ENCODE measurements at regions not wholly inside any gene's neighbourhood (a gene's known extent, or its start where the extent isn't known, plus 50 kb on each side); places are given as distances from the start of the nearest gene placed in this dataset.

- Histone ChIP-seq H2BK15ac (ENCODE audit: low read length) (no peak overlapping the region), H3K79me1 (ENCODE audit: low read depth, low read length) (no peaks in the 10 kb centered on the region), H3K23ac (ENCODE audit: insufficient read length) (no peak overlapping the region), H2BK20ac (ENCODE audit: low read length) (no peak overlapping the region), H4K5ac (ENCODE audit: insufficient read length, low read depth, low read length) (no peak overlapping the region), H2BK5ac (ENCODE audit: low read depth, low read length) (no peak overlapping the region), H3K56ac (replicated peaks; ENCODE audit: insufficient read length, low read depth, low read length) (no peak overlapping the region), H3K27ac (ENCODE audit: low read depth, low read length) (no peak overlapping the region), H3K27me3 (replicated peaks in 1 of 4; ENCODE audit: control insufficient read depth in 3 of 4, extremely low read depth in 1 of 4, insufficient read depth in 3 of 4, low read length in 3 of 4) (no peaks in the 10 kb centered on the region), H3K18ac (ENCODE audit: extremely low read depth, low read length) (no peak overlapping the region), H3K23me2 (ENCODE audit: low read depth, low read length) (no peaks in the 10 kb centered on the region), H4K91ac (replicated peaks; ENCODE audit: insufficient read length, low read length) (no peak overlapping the region), H2BK12ac (ENCODE audit: low read depth, low read length) (no peak overlapping the region), H4K8ac (ENCODE audit: extremely low read depth, insufficient read depth, low read length) (no peak overlapping the region), H4K20me1 (replicated peaks in 1 of 2; ENCODE audit: control insufficient read depth in 1 of 2, insufficient read depth in 2 of 2, low read length in 2 of 2) (no peaks in the 10 kb centered on the region), H3K9ac (replicated peaks in 1 of 4; ENCODE audit: extremely low read depth in 1 of 4, low read depth in 3 of 4, low read length in 3 of 4) (no peak overlapping the region), H2BK120ac (replicated peaks; ENCODE audit: low read depth, low read length) (no peak overlapping the region), H2AK5ac (ENCODE audit: low read depth, low read length) (no peak overlapping the region), H3K36me3 (ENCODE audit: control insufficient read depth in 2 of 4, insufficient read depth in 4 of 4, low read length in 3 of 4) (no peaks in the 10 kb centered on the region), H3K79me2 (ENCODE audit: control insufficient read depth in 1 of 2, insufficient read depth in 2 of 2, low read length in 2 of 2) (no peaks in the 10 kb centered on the region), H2AFZ (ENCODE audit: low read length) (no peak overlapping the region), H3K4me1 (replicated peaks in 1 of 4; ENCODE audit: control insufficient read depth in 3 of 4, insufficient read depth in 4 of 4, low read length in 3 of 4) (peaks cover 0 to 9% (median 5%) of the 10 kb centered on the region in 4 experiments; a peak in 5 of 7 replicates), H3K4me3 (ENCODE audit: extremely low read depth in 1 of 4, insufficient read depth in 2 of 4, low read depth in 3 of 4, low read length in 4 of 4) (no peak overlapping the region), H3K14ac (ENCODE audit: insufficient read length) (no peak overlapping the region), H3K4me2 (ENCODE audit: insufficient read depth in 1 of 2, low read depth in 2 of 2, low read length in 2 of 2) (no peak overlapping the region), H3K4ac (replicated peaks; ENCODE audit: insufficient read length, low read depth, low read length) (no peak overlapping the region), H3K9me3 (ENCODE audit: insufficient read depth in 2 of 2, low read depth in 1 of 2, low read length in 1 of 2) (no peaks in the 10 kb centered on the region)
- POLR2A ChIA-PET (ENCODE audit: partially characterized antibody), result no interaction called here
- WGBS, 2 experiments (ENCODE audit: extremely low coverage in 1 of 2, insufficient coverage in 1 of 2, insufficient read length in 1 of 2, insufficient replicate concordance in 2 of 2, low coverage in 1 of 2, low lambda C conversion rate in 2 of 2, missing lambda C conversion rate in 1 of 2), result 89% methylated on average over 1 of the region's 1 CpG; no CpG with 5 or more reads in 1 of the 2 experiments
- CTCF ChIA-PET (ENCODE audit: partially characterized antibody), result interaction anchor here (0.9 kb wide), 1 partner anchor 121 kb away, joined by 5 read pairs; no protein-coding TSS in a partner anchor
- no peak for DNase-seq (ENCODE audit: low read depth in 1 of 2, low spot score in 2 of 2)
- no peak for FAIRE-seq
- TF ChIP-seq EZH2 (IDR thresholded peaks at IDR 0.05; ENCODE audit: low read depth, low read length, severe bottlenecking), result no peak
- no peak for TF ChIP-seq TAF7 (optimal IDR thresholded peaks at IDR 0.05; ENCODE audit: borderline replicate concordance, low read depth, low read length)
- TF ChIP-seq JUND (IDR thresholded peaks at IDR 0.05; ENCODE audit: low read length), result no peak
- TF ChIP-seq CBX5 (IDR thresholded peaks at IDR 0.05; ENCODE audit: low read depth, low read length), result no peak
- no peak for TF ChIP-seq SUZ12 (IDR thresholded peaks at IDR 0.05; ENCODE audit: low read length)
- no peak for TF ChIP-seq ATF3 (IDR thresholded peaks at IDR 0.05; ENCODE audit: insufficient read depth, low read depth, low read length)
- no peak for TF ChIP-seq CREB1 (IDR thresholded peaks at IDR 0.05)
- no peak for TF ChIP-seq GABPA (IDR thresholded peaks at IDR 0.05; ENCODE audit: borderline replicate concordance, insufficient read depth, low read length)
- no peak for TF ChIP-seq FOSL1 (IDR thresholded peaks at IDR 0.05; ENCODE audit: insufficient read depth, low read depth, low read length)
- TF ChIP-seq SRF (IDR thresholded peaks at IDR 0.05; ENCODE audit: low read depth, low read length), result no peak
- no peak for TF ChIP-seq GTF2F1 (IDR thresholded peaks at IDR 0.05; ENCODE audit: borderline replicate concordance, low read depth, low read length)
- TF ChIP-seq RBBP5 (IDR thresholded peaks at IDR 0.05; ENCODE audit: borderline replicate concordance, low read depth, low read length), result no peak
- TF ChIP-seq SIN3A (conservative IDR thresholded peaks at IDR 0.05 in 1 of 2, IDR thresholded peaks at IDR 0.05 in 1 of 2; ENCODE audit: low read depth in 1 of 2, low read length in 2 of 2), result no peak
- no peak for TF ChIP-seq PHF8 (conservative IDR thresholded peaks at IDR 0.05; ENCODE audit: low read depth, low read length)
These were observed 93.2 kb downstream of the C5orf15 start for GRCh38 chr5:133875179-133875578.
